ENCODE measurements at regions not wholly inside any gene's neighbourhood (a gene's known extent, or its start where the extent isn't known, plus 50 kb on each side); places are given as distances from the start of the nearest gene placed in this dataset.

GRCh38 chr12:59079002-59079401, 158.7 kb upstream of the LRIG3 start:
- TF ChIP-seq, protein P1, sequence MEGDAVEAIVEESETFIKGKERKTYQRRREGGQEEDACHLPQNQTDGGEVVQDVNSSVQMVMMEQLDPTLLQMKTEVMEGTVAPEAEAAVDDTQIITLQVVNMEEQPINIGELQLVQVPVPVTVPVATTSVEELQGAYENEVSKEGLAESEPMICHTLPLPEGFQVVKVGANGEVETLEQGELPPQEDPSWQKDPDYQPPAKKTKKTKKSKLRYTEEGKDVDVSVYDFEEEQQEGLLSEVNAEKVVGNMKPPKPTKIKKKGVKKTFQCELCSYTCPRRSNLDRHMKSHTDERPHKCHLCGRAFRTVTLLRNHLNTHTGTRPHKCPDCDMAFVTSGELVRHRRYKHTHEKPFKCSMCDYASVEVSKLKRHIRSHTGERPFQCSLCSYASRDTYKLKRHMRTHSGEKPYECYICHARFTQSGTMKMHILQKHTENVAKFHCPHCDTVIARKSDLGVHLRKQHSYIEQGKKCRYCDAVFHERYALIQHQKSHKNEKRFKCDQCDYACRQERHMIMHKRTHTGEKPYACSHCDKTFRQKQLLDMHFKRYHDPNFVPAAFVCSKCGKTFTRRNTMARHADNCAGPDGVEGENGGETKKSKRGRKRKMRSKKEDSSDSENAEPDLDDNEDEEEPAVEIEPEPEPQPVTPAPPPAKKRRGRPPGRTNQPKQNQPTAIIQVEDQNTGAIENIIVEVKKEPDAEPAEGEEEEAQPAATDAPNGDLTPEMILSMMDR (conservative IDR thresholded peaks at IDR 0.05; ENCODE audit: low read depth, low read length) = no peak
- TF ChIP-seq POLR2A (IDR thresholded peaks at IDR 0.05; ENCODE audit: low read depth, low read length) (no peak), CEBPB (IDR thresholded peaks at IDR 0.05; ENCODE audit: low read depth, low read length) (no peak), MAFK (IDR thresholded peaks at IDR 0.05; ENCODE audit: low read depth, low read length) (no peak), BHLHE40 (IDR thresholded peaks at IDR 0.05; ENCODE audit: low read depth, low read length) (no peak), RFX5 (IDR thresholded peaks at IDR 0.05; ENCODE audit: low read depth, low read length) (no peak), RCOR1 (IDR thresholded peaks at IDR 0.05; ENCODE audit: insufficient replicate concordance, low read length) (no peak), SMC3 (IDR thresholded peaks at IDR 0.05; ENCODE audit: low read depth, low read length) (no peak), MAZ (IDR thresholded peaks at IDR 0.05; ENCODE audit: borderline replicate concordance, low read depth, low read length) (no peak)
- TF ChIP-seq, protein P2, sequence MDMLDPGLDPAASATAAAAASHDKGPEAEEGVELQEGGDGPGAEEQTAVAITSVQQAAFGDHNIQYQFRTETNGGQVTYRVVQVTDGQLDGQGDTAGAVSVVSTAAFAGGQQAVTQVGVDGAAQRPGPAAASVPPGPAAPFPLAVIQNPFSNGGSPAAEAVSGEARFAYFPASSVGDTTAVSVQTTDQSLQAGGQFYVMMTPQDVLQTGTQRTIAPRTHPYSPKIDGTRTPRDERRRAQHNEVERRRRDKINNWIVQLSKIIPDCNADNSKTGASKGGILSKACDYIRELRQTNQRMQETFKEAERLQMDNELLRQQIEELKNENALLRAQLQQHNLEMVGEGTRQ (IDR thresholded peaks at IDR 0.05; ENCODE audit: low read depth, low read length) = no peak

Data from IMR-90 (cell line).